Endothelial cell of umbilical vein (primary cell): ENCODE measurements at regions not wholly inside any gene's neighbourhood (a gene's known extent, or its start where the extent isn't known, plus 50 kb on each side); places are given as distances from the start of the nearest gene placed in this dataset.

Experiments
- BruUV-seq: library from RNA; stranded (reverse); fragments of 400-500 nt; replicated peaks from 2 replicates; lab custom pipeline; 2021; lab: Mats Ljungman, UMichigan
- CTCF ChIA-PET: fragments of 300-600, 350-600 bp; sonication (Branson Sonifier 250); formaldehyde crosslinking; loops from one replicate; lab custom pipeline; 2021; ENCODE audit warnings: antibody characterized with exemption, inconsistent platforms; lab: Charles Lee
- POLR2A ChIA-PET: fragments of 300-600, 350-600 bp; sonication (Branson Sonifier 250); formaldehyde crosslinking; loops from one replicate; lab custom pipeline; 2021; ENCODE audit warnings: antibody characterized with exemption, inconsistent platforms; lab: Charles Lee
- DNase-seq: peaks from one replicate; pipeline ENCODE4 v3.0.0-alpha.2; 2011; ENCODE audit warnings: low read depth, low spot score
- FAIRE-seq: peaks from 2 replicates; lab custom pipeline; 2011; peaks lifted over from hg19 to GRCh38; lab: Jason Lieb, UNC
- H2AFZ ChIP-seq: 2 replicates; pipeline ENCODE4 v1.6.0; 2012; ENCODE audit warnings: low read depth, low read length, control low read depth, inconsistent platforms
- H3K27ac ChIP-seq: 2 replicates; pipeline ENCODE4 v1.5.1; 2011; ENCODE audit warnings: low read depth, mild to moderate bottlenecking, control low read depth, low read length, moderate library complexity; ENCODE audit not compliant: insufficient read depth
- H3K27me3 ChIP-seq, 2 experiments: 2 replicates each; pipeline versions ENCODE4 v1.6.0 to v1.6.1; 2011; ENCODE audit warnings: low read length in 2 of 2, mixed read lengths in 1 of 2; ENCODE audit not compliant: control insufficient read depth in 2 of 2, insufficient read depth in 2 of 2
- H3K36me3 ChIP-seq, 2 experiments: 2 replicates in 1 of 2; 3 replicates in 1 of 2; pipeline ENCODE4 v1.5.1; 2011; ENCODE audit warnings: low read length in 2 of 2, mild to moderate bottlenecking in 1 of 2, moderate library complexity in 1 of 2; ENCODE audit not compliant: control insufficient read depth in 2 of 2, insufficient read depth in 2 of 2; ENCODE audit errors: extremely low read depth in 1 of 2
- H3K4me1 ChIP-seq: 3 replicates; pipeline ENCODE4 v1.5.1; 2011; ENCODE audit warnings: mild to moderate bottlenecking, low read length; ENCODE audit not compliant: control insufficient read depth, insufficient read depth; ENCODE audit errors: extremely low read depth
- H3K4me2 ChIP-seq: 2 replicates; pipeline ENCODE4 v1.6.1; 2011; ENCODE audit warnings: low read length, control low read depth, mixed read lengths; ENCODE audit not compliant: insufficient read depth
- H3K4me3 ChIP-seq, 3 experiments: fragments of 200-600 bp in 1 of 3; sonication (generic), shearing (Covaris generic) in 1 of 3; replicated peaks in 1 of 3; 2 replicates each; pipeline ENCODE4 v1.5.1; 2011 to 2016; ENCODE audit warnings: control low read depth in 3 of 3, low read length in 3 of 3, mild to moderate bottlenecking in 2 of 3, inconsistent platforms in 1 of 3, low read depth in 1 of 3, moderate library complexity in 1 of 3; ENCODE audit not compliant: insufficient read depth in 1 of 3
- H3K79me2 ChIP-seq: 2 replicates; pipeline ENCODE4 v1.6.0; 2012; ENCODE audit warnings: low read length, inconsistent platforms; ENCODE audit not compliant: control insufficient read depth, insufficient read depth
- H3K9ac ChIP-seq: replicated peaks from 2 replicates; pipeline ENCODE3; 2011; ENCODE audit warnings: low read length, control low read depth; ENCODE audit not compliant: insufficient read depth; ENCODE audit errors: extremely low read depth
- H3K9me1 ChIP-seq: replicated peaks from 3 replicates; pipeline ENCODE4 v1.6.0; 2011; ENCODE audit warnings: mild to moderate bottlenecking, low read length; ENCODE audit not compliant: control insufficient read depth, insufficient read depth; ENCODE audit errors: extremely low read depth
- H3K9me3 ChIP-seq: replicated peaks from 2 replicates; pipeline ENCODE4 v1.5.1; 2012; ENCODE audit warnings: low read length, inconsistent platforms; ENCODE audit not compliant: control insufficient read depth, insufficient read depth
- H4K20me1 ChIP-seq: replicated peaks from 2 replicates; pipeline ENCODE3; 2011; ENCODE audit warnings: mild to moderate bottlenecking, low read length; ENCODE audit not compliant: control insufficient read depth, insufficient read depth; ENCODE audit errors: extremely low read depth
- EZH2 ChIP-seq: IDR thresholded peaks from 2 replicates; pipeline ENCODE4 v1.6.1; 2012; ENCODE audit warnings: borderline replicate concordance, low read depth, mild to moderate bottlenecking, moderate library complexity, low read length, inconsistent platforms; ENCODE audit not compliant: severe bottlenecking
- FOS ChIP-seq: IDR thresholded peaks from 2 replicates; pipeline ENCODE4 v1.6.1; 2011; ENCODE audit warnings: mild to moderate bottlenecking, low read length, moderate library complexity, borderline replicate concordance; ENCODE audit not compliant: insufficient read depth
- GATA2 ChIP-seq: IDR thresholded peaks from 2 replicates; pipeline ENCODE4 v1.7.0; 2011; ENCODE audit warnings: low read depth, mild to moderate bottlenecking, moderate library complexity, mixed read lengths, low read length; ENCODE audit not compliant: insufficient read length, insufficient read depth
- JUN ChIP-seq: IDR thresholded peaks from 2 replicates; pipeline ENCODE4 v1.6.1; 2011; ENCODE audit warnings: borderline replicate concordance, low read depth; ENCODE audit not compliant: insufficient read length, insufficient read depth
- MYC ChIP-seq: IDR thresholded peaks from one replicate; pipeline ENCODE4 v1.6.1; 2011; ENCODE audit warnings: mild to moderate bottlenecking, low read depth, low read length
- POLR2A ChIP-seq: IDR thresholded peaks from 2 replicates; pipeline ENCODE4 v1.6.1; 2012; ENCODE audit warnings: low read depth, mild to moderate bottlenecking, control low read depth, low read length
- POLR2AphosphoS5 ChIP-seq: IDR thresholded peaks from 2 replicates; pipeline ENCODE4 v1.6.1; 2012; ENCODE audit warnings: low read depth, mild to moderate bottlenecking, control low read depth, low read length, moderate library complexity; ENCODE audit not compliant: insufficient read depth
- dilution Hi-C: fragments of 300-500 bp; cut with MboI; formaldehyde crosslinking; loops from one replicate; pipeline ENCODE4 v1.15.0; 2019; ENCODE audit warnings: low sequenced_read_pairs; ENCODE audit not compliant: extremely low pct_ligation_motif_present
- intact Hi-C: fragments of 100-400 bp; cut with micrococcal nuclease; formaldehyde crosslinking; loops from one replicate; pipeline ENCODE4 v1.10.0; 2022
- TF ChIP-seq, protein P1 (sequence below): IDR thresholded peaks from 2 replicates; pipeline ENCODE4 v1.6.1; 2011; ENCODE audit not compliant: insufficient read depth, insufficient read length
- TF ChIP-seq, protein P2 (sequence below), 2 donors: IDR thresholded peaks; 1 replicate in 1 of 2; 2 replicates in 1 of 2; pipeline ENCODE4 v1.5.1; 2011; ENCODE audit warnings: low read length in 2 of 2, mild to moderate bottlenecking in 2 of 2, moderate library complexity in 2 of 2, control low read depth in 1 of 2, inconsistent platforms in 1 of 2, low read depth in 1 of 2; ENCODE audit not compliant: insufficient read depth in 1 of 2; ENCODE audit errors: extremely low read depth in 1 of 2

GRCh38 chr4:178811356-178811755 is 1369.1 kb upstream of the AGA start:
- Histone ChIP-seq H2AFZ (no peak overlapping the region), H4K20me1 (no peaks in the 10 kb centered on the region), H3K4me1 (no peaks in the 10 kb centered on the region), H3K27ac (no peak overlapping the region), H3K4me3 (no peak overlapping the region), H3K9me3 (peaks cover 2% of the 10 kb centered on the region), H3K27me3 (no peaks in the 10 kb centered on the region), H3K9me1 (no peaks in the 10 kb centered on the region), H3K4me2 (no peak overlapping the region), H3K79me2 (no peaks in the 10 kb centered on the region), H3K36me3 (no peaks in the 10 kb centered on the region), H3K9ac (no peak overlapping the region)
- no peak for FAIRE-seq
- no peak for DNase-seq
- no TSS peak for BruUV-seq
- intact Hi-C loops: no loop called here
- dilution Hi-C loops: no loop called here
- POLR2A ChIA-PET: no interaction called here
- CTCF ChIA-PET: no interaction called here
- TF ChIP-seq, protein P1, sequence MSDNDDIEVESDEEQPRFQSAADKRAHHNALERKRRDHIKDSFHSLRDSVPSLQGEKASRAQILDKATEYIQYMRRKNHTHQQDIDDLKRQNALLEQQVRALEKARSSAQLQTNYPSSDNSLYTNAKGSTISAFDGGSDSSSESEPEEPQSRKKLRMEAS: no peak
- no peak for TF ChIP-seq JUN
- TF ChIP-seq POLR2A: no peak
- TF ChIP-seq GATA2: no peak
- no peak for TF ChIP-seq FOS
- no peak for TF ChIP-seq EZH2
- TF ChIP-seq, protein P2, sequence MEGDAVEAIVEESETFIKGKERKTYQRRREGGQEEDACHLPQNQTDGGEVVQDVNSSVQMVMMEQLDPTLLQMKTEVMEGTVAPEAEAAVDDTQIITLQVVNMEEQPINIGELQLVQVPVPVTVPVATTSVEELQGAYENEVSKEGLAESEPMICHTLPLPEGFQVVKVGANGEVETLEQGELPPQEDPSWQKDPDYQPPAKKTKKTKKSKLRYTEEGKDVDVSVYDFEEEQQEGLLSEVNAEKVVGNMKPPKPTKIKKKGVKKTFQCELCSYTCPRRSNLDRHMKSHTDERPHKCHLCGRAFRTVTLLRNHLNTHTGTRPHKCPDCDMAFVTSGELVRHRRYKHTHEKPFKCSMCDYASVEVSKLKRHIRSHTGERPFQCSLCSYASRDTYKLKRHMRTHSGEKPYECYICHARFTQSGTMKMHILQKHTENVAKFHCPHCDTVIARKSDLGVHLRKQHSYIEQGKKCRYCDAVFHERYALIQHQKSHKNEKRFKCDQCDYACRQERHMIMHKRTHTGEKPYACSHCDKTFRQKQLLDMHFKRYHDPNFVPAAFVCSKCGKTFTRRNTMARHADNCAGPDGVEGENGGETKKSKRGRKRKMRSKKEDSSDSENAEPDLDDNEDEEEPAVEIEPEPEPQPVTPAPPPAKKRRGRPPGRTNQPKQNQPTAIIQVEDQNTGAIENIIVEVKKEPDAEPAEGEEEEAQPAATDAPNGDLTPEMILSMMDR (IDR thresholded peaks at IDR 0.05; ENCODE audit: extremely low read depth in 1 of 2, insufficient read depth in 1 of 2, low read depth in 1 of 2, low read length in 2 of 2): no peak
- TF ChIP-seq POLR2AphosphoS5: no peak
- no peak for TF ChIP-seq MYC
